DMS153 treated with DMSO at 0.1 percent for 48 hours (cell line): ENCODE measurements at regions not wholly inside any gene's neighbourhood (a gene's known extent, or its start where the extent isn't known, plus 50 kb on each side); places are given as distances from the start of the nearest gene placed in this dataset.
"Not testable (repeated sequence)": the region's sequence is repeated elsewhere in the genome, so short reads cannot be mapped to it uniquely, and the experiment has no call there.

Experiments
- DNase-seq: peaks from one replicate; lab custom pipeline; 2025; ENCODE audit not compliant: unreplicated experiment; lab: John Stamatoyannopoulos, UW

- no peak for DNase-seq
These were observed 471.8 kb downstream of the COL12A1 start for GRCh38 chr6:74733830-74734620.

GRCh38 chr6:74731931-74732330 is 473.9 kb downstream of the COL12A1 start:
- DNase-seq, result no peak

- peak; percentile 88 for DNase-seq
These were observed 474.6 kb downstream of the COL12A1 start for GRCh38 chr6:74731204-74731603.

- no peak for DNase-seq
These were observed 484.9 kb downstream of the COL12A1 start for GRCh38 chr6:74720923-74721322.

- DNase-seq, result no peak
These were observed 488.3 kb downstream of the COL12A1 start for GRCh38 chr6:74717591-74717990.

GRCh38 chr6:74715355-74716085 is 490.3 kb downstream of the COL12A1 start:
- DNase-seq, result no peak

- DNase-seq, result no peak
These were observed 491.9 kb downstream of the COL12A1 start for GRCh38 chr6:74713941-74714340.

- no peak for DNase-seq
These were observed 500.4 kb downstream of the COL12A1 start for GRCh38 chr6:74705451-74705850.

GRCh38 chr6:74704540-74704939 is 501.3 kb downstream of the COL12A1 start:
- not testable (repeated sequence) for DNase-seq

GRCh38 chr6:74690365-74690764 is 515.5 kb downstream of the COL12A1 start:
- DNase-seq, result no peak

GRCh38 chr6:74689601-74690000 is 516.3 kb downstream of the COL12A1 start:
- no peak for DNase-seq

GRCh38 chr6:74677463-74677862 is 528.4 kb downstream of the COL12A1 start:
- DNase-seq, result no peak

- no peak for DNase-seq
These were observed 528.9 kb downstream of the COL12A1 start for GRCh38 chr6:74676906-74677305.

- DNase-seq, result no peak
These were observed 531.5 kb downstream of the COL12A1 start for GRCh38 chr6:74674377-74674776.

GRCh38 chr6:74671558-74672025 is 534.3 kb downstream of the COL12A1 start:
- no peak for DNase-seq

- DNase-seq, result no peak
These were observed 547.5 kb downstream of the COL12A1 start for GRCh38 chr6:74658391-74658790.

- DNase-seq, result no peak
These were observed 547.9 kb downstream of the COL12A1 start for GRCh38 chr6:74657931-74658330.

GRCh38 chr6:74657011-74657410 is 548.8 kb downstream of the COL12A1 start:
- no peak for DNase-seq

GRCh38 chr6:74656453-74656852 is 549.4 kb downstream of the COL12A1 start:
- no peak for DNase-seq

- DNase-seq, result no peak
These were observed 551.6 kb downstream of the COL12A1 start for GRCh38 chr6:74654296-74654695.

- DNase-seq, result no peak
These were observed 553.7 kb downstream of the COL12A1 start for GRCh38 chr6:74651948-74652842.
